GM12891 (cell line): ENCODE measurements at regions not wholly inside any gene's neighbourhood (a gene's known extent, or its start where the extent isn't known, plus 50 kb on each side); places are given as distances from the start of the nearest gene placed in this dataset.

Experiments
- PAX5 ChIP-seq: IDR thresholded peaks from 2 replicates; pipeline ENCODE4 v1.6.1; 2011; ENCODE audit warnings: low read length, moderate library complexity, mild to moderate bottlenecking; ENCODE audit not compliant: insufficient read depth, severe bottlenecking
- POLR2A ChIP-seq: IDR thresholded peaks from 2 replicates; pipeline ENCODE4 v1.6.1; 2011; ENCODE audit warnings: low read depth, low read length, control low read depth
- POLR2AphosphoS5 ChIP-seq: IDR thresholded peaks from 2 replicates; pipeline ENCODE4 v1.6.1; 2011; ENCODE audit warnings: low read depth, low read length, control low read depth
- POU2F2 ChIP-seq: IDR thresholded peaks from 2 replicates; pipeline ENCODE4 v1.6.1; 2011; ENCODE audit warnings: low read depth, mild to moderate bottlenecking, control low read depth, low read length, moderate library complexity
- SPI1 ChIP-seq: IDR thresholded peaks from 2 replicates; pipeline ENCODE4 v1.6.1; 2011; ENCODE audit warnings: low read depth, low read length, control low read depth
- TAF1 ChIP-seq: IDR thresholded peaks from 2 replicates; pipeline ENCODE4 v1.6.1; 2011; ENCODE audit warnings: low read depth, low read length, control low read depth

- no peak for TF ChIP-seq POLR2AphosphoS5
- no peak for TF ChIP-seq POU2F2
- no peak for TF ChIP-seq PAX5
- TF ChIP-seq POLR2A = no peak
- no peak for TF ChIP-seq TAF1
- no peak for TF ChIP-seq SPI1
Observed at GRCh38 chr3:94779699-94780098, 716.8 kb downstream of the NSUN3 start.
